Ramos (cell line): ENCODE measurements at regions not wholly inside any gene's neighbourhood (a gene's known extent, or its start where the extent isn't known, plus 50 kb on each side); places are given as distances from the start of the nearest gene placed in this dataset.

ENCODE experiments used
- in situ Hi-C: fragments of 300-500 bp; cut with MboI; formaldehyde crosslinking; loops from one replicate; pipeline ENCODE4 v1.14.3; 2022; ENCODE audit warnings: low sequenced_read_pairs; ENCODE audit not compliant: unreplicated experiment

DNA sequence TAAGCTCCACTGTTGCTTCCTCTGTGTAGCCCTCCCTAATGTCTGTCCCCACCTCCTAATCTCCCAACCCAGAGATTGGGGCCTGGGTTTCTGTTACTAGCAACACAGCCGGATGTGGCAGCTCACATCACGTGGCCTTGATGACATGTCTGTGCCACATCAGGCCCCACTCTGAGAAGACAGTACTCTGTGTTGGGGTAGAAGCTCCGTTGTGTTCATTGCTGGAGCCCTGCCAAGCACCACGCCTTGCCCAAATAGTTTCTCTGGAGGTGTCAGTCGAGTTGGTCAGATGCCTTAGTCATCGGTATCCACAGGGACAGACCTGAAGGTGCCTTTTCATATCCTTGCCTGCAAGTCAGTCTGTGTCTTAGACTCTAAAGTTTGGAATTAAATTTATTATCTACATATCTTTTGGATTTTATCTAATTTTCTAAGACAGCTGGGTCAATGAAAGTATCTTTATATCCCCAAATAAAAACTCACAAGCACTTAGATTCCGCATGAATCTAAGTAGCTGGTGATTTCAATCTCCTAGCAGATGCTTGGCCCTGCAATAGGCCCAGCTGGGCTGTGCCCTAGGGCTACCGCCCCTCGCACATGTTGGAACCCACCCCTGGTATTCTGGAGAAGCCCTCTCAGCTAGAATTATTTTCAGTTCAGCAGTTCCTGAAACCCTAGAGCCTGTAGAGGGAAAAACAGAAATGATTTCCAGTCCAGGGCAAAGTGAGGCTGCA lies 204.0 kb upstream of the TSHZ3 start:
- in situ Hi-C loops, result no loop called here

DNA sequence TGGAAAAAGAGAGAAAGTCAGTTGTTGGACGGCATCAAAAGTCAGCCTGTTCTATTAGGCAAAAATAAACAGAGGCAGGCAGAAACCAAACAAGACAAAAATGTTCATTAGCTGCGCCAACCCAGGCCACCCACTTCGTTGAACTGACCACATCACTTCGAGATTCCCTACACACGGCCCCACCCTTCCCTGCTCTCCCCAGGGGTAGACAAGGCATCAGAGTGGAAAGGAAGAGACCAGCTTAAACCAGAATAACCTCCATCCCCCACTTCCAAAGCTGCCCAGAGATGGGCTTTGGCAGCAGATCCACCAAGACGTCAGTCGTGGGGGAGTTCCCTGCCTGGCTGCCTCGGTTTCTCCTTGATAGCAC lies 204.6 kb upstream of the TSHZ3 start:
- in situ Hi-C loops, result no loop called here

DNA sequence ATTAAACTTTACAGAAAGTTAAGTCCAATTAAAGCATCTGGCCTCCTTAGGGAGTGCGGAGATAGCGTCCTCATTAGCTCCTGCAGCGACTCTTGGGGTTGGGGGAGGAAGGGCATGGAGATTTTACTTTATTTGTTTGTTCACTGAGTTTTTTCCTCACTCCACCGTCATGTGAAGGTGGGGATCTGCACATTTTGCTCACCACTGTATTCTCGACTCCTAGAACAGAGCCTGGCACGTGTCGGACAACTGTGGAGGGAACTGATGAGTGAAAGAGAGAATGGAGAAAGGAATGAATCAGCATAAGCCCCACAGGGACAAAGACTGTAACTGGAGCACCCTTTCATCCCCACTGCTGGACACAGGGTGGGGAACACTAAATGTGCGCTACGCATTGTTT lies 205.1 kb upstream of the TSHZ3 start:
- in situ Hi-C loops, result no loop called here

DNA sequence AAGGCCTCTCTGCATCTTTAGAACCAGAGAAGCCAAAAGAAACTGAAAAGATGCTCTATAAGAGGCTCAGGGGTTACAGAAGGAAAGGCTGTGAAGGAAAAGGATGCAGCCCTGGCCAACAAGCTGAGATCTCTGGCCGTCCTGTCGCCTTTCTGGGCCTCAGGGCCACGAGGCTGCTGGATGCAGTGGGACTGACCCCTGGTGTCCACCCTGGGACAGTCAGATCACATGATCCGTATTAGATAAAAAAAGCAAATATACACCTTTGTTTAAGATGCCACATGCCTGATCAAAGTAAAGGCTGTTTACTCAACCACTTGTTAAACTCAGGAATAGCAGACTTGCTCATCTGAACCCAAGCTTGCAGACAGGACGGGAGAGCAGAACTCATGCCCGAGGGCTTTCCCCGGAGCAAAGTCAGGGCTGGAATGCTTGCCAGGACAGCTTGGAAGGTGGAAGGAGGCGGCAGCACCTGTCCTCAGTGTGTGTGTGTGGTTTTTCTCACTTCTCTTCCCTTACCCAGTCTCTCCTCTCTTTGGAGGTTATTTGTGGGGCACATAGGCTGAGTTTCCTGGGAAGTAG lies 206.5 kb upstream of the TSHZ3 start:
- in situ Hi-C loops, result no loop called here

DNA sequence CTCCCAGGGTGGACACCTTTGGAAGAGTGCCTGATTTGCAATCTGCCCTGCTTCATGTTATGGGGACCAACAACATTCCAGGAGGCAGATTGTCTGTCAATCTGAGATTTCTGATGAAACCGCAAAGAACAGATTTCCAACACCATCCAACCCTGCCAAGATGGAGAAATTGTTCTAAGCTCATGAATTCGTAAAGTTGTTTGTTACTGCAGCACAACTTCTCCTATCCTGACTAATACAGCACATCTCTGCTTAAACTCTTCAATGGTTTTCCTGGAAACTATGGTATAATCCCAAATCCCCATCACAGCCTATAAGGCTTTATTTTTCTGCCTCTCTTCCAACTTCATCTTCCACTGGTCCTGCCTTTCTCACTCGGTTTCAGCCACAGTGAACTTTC lies 210.3 kb upstream of the TSHZ3 start:
- in situ Hi-C loops, result no loop called here

DNA sequence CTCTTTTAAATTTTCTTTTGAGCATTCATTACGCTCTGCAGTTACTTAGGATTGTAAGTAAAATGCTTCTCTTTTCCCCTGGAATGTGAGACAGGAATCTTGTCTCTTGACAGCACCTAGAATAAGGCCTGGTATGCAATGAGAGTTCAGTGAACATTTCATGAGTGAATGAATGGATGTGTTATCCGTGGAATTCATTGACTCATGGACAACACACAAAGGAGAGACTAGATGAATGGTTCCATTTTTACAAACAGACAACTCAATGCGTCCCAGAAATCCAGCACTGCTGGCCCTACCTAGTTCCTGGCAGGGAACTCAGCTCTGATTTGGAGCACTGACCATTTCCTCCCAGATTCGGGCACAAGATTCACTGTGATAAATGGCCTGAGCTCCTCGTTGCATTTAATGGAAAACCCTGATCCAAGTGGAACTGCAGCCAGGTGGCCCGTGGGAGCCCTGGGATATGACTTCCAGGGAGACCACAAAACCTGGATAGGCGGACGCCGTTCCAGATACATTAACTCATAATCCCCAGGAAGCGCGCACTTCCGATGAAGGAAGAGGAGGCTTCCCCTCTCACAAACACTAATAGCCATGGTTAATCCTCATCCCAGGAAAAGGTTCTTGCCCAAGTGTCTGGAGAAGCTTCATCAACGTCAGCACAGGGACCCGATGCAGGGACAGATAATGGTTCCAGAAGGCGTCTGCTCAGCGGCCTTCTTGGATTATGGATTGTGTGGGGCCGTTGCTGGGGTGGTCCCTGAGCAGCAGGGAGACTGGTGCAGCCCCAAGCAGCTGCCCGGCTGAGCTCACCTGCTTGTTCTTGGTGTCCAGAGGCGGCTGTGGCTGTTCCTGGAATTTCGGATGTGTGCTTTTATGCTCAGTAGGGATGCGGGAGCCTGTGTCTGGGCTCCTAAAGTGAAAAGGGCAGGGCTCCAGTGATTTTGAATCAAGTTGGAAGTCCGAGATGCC lies 211.1 kb upstream of the TSHZ3 start:
- in situ Hi-C loops, result no loop called here

DNA sequence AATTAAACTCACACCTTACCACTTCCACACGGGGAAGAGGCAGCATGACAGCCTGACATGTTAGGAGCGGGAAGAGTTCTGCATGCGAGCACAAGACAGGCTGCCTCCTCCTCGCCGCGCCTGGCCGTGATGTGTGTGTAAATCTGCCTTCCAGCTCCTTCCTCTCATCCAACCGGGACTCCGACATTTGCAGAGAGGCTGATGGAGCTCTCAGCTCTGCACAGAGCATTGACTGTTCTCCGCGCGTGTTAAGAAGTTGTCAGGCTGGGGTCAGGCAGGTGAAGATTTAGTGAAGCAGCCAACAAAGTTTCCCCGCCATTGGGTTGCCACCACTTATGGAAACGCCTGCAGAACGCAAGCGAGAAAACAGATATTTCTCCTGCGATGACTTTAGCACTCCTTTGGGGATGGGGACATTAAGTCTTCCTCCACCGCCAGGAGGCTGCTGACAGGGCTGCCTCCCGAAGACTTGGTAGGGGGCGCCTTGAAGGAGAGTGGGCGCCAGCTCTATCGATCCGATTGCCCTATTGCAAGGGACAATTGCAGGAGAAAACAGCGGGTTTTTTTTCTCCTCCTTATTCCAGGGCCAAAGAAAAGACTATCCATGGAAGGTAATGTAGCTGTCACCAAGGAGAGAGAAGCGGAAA lies 213.9 kb upstream of the TSHZ3 start:
- in situ Hi-C loops, result no loop called here

DNA sequence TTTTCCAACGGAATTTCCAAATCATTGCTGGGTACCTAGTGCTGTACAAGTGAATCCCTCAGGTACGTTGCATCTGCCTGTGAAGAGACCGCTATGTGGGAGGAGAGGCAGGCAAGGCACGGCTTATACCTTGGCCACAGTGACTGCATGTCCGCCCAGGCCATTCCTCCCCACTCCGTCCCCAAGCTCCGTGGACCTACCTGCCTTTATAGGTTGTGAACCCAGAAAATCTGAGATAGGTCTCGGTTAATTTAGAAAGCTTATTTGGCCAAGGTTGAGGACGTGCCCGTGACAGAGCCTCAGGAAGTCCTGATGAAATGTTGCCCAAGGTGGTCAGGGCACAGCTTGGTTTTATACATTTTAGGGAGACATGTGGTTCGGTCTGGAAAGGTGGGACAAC lies 218.5 kb upstream of the TSHZ3 start:
- in situ Hi-C loops, result no loop called here

DNA sequence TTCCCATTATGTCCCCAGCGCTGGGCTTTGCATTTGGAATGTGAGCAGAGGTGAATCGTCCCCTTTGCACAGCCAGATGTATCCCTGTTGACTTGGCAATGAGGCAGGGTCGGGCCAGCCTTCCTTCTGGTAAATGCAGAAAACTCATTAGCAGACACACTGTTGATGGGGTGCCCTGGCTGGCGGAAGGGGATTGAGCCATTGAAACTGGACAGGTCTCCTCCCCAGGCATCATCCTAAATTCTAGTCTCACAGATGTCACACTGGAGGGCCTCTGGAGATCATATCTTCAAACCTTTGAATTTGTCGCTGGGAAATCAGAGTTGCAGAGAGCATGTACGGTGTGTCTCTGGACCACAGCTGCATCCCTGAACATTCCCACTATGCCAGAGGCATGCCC lies 219.5 kb upstream of the TSHZ3 start:
- in situ Hi-C loops, result no loop called here

DNA sequence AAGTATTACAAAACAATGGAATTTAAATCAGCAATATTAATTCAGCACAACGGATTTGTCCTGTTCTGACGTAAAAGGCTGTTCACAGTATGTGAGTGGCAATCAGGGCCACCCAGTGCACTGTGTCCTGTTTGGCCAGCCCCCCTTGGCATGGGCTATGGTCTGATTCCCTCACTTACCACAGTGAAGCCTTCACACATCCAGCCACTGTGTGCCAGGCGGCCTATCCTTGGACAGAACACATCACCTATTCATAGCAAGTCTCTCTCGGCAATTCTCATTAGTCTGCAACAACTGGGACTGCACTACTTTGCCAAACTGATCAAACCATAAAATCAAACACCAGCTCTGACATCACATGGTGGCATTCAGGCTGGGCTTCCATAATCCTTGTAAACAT lies 221.5 kb upstream of the TSHZ3 start:
- in situ Hi-C loops, result no loop called here

DNA sequence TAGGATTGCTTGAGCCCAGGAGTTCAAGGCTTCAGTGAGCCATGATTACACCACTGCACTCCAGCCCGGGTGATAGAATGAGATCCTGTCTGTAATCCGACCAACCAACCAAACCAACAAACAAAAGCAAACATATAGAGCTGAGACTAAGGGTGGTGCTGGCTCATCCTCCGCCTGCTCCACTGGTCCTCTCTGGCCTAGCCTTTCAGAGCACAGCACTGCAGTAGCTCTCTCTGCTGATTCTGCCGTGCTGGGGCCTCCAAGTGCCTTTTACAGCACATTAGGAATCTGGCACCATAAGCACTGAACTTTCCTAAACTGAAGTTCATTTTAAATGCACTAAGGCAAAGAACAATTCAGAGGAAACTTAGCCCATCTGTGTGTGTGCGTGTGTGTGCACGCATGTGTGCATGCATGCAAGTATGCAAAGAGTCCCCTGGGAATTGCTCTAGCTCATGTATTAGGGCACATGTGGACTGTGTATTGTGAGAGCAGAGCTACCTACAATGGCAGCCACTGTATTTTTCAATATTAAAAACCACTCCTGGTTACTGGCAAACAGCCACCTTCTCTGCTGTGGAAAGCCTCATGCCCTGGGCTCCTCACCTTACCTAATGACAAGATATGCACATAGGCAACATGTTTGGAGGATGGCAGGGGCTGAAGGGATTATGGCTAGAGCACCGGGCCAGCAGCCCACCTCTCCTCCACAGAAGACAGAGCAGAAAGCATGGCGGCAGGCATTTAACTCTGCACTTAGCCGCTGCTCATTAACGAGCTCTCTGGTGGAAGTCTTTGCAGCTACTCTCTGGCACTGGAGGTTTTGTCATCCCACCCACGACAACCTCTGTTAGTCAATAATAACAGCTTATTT lies 223.1 kb upstream of the TSHZ3 start:
- in situ Hi-C loops, result no loop called here

DNA sequence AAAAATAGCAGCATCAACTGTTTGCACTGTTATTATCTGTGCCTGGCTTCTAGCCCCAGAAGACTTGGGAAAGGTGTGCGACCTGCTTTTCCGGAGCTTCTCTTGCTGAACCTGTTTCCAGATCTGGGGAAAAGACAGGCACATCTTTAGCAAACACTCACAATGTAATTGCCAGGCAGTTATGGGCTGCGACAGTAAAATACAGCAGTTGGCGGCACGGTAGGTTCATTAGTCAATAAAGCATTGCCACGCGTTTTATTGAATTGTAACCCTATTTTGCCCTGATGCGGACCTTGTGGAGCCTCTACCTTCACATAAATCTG lies 223.7 kb upstream of the TSHZ3 start:
- in situ Hi-C loops, result no loop called here

DNA sequence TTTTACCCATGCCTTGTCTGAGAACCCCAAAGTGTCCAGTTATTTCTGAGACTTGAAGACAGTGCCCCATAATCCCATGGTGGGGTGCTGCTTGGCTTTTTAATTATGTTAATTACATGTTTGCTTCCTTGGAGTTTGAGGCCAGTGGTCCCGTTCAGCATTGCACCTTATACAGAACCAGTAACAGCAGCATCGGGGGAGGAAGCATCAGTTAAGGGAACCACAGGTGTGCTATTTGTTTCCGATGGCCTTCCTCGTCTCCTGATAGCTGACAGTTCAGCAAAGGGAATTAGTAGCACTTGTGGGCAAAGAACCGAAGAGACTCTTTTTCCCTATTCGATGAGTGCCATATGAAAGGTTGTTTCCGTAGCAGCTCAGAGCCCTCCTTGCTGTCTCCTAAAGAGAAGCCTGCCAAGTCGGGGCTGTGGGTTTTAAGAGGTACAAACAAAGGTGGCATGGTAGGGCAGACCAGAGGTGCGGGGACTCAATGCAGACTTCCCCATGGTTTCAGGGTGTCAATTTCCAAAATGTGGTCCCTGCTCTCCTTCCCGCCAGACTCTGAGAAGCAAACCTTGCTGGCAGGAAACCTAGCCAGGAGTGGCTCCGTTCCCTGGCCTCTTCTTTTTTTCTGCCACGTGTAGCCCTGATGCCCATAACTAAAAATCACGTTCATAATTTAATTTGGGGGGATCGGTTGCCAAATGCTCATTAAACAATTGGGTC lies 225.2 kb upstream of the TSHZ3 start:
- in situ Hi-C loops, result no loop called here

DNA sequence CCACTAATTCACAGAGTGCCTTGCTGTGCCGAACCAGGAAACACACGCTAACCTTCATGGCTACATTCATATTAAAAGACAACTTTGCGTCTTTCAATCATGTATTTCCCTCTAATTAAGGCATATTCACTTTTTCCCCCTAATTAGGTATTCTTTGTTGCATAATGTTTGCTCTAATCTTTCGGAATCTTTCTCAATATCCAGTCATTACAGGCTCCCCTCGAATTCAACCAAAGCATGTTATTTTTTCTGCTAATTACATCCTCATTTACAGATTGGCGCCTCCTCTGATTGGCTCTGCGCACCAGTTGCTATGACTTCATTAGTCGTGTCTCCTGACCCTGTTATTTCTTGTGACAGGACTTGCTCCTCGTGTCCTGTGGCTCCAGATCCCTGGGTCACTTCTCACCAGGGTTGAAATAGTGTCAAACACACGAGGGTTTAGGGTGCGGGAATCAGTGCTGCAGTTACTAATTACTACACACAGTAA lies 226.7 kb upstream of the TSHZ3 start:
- in situ Hi-C loops, result no loop called here

DNA sequence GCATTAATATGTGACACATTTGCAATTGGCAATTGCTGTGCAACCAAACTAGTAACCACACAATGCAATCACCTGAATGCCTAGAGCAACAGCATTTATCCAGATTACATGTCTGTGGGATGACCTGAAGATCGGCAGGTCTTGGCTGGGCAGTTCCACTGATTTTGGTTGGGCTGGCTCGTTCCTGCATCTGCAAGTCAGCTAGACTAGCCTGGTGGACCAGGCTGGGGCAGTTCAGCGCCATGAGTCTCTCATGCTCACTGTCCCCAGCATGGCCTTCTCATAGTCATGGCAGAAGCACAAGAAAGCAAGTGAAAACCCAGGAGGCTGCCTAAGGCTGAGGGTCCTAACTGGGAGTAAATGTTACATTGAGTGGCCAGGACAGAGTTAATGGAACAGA lies 229.1 kb upstream of the TSHZ3 start:
- in situ Hi-C loops, result no loop called here

DNA sequence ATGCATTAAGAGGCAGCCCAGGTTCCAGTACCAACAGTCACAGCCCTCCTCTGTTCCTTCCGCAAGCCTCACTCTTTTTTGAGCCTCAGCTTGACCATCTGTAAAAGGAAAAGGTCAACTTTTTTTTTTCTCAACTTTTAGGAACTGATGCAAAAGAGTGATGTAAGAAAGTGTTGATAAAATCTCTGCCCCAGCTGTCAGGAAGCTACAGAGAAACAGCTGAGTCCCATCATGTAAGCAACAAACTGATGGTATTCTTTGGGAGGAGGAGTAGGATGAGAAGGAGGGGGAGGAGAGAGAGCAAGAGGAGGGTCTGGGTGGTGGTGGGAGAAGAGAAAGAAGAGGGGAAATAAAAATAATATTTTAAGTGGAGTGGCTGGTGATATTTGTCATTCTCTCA lies 233.9 kb upstream of the TSHZ3 start:
- in situ Hi-C loops, result no loop called here

DNA sequence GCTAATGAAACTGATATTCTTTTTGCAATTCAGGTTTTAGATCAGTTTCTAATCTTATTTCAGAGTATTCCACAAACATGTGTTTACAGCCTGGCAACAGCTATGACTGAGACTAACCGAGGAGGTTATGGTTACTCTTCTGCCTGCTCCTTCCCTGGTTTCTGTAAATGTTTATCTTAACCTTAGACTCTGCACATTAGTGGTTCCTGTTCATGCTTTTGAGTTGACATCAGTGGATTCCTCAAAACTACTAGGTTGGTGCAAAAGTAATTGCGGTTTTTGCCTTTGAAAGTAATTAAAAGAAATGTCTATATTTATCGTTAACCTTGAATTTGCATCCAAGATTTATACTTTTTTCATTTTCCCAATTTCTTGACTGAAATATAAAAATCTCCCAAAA lies 237.0 kb upstream of the TSHZ3 start:
- in situ Hi-C loops, result no loop called here

DNA sequence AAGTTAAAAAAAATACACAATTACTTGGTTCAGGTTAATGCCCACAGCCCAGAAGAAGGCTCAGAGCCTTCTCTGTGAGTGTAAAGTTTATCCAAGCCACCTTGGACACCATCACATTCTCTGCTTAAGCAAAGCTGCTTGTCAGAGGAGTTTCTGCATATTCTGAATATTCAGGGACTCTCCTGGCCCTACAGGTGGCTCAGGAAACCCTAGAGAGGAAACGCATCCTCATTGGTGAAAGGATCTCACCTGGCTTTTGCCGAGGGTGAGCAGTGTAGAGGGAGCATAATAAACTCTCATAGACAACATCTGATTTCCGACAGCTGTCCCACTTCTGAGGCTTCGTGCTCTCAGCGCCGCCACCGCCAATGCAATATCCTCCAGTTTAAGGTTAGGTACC lies 239.9 kb upstream of the TSHZ3 start:
- in situ Hi-C loops, result no loop called here

DNA sequence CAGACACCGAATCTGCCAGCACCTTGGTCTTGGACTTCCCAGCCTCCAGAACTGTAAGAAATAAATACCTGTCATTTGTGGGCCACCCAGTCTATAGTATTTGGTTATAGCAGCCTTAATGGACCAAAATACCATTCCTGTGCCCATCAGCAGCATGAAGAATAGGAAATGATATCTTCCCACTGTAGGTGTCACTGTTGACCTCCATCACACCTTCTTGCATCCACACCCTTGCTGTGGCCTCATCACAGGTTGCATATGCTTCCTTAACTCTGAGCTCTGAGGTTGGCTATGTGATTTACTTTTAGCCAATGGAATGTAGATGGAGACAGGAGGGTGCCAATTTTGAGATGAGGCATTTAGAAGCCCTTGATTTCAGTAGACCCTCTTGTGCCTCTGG lies 242.0 kb upstream of the TSHZ3 start:
- in situ Hi-C loops, result no loop called here
